Progenitor cell of endocrine pancreas (in vitro differentiated cells): ENCODE measurements at regions not wholly inside any gene's neighbourhood (a gene's known extent, or its start where the extent isn't known, plus 50 kb on each side); places are given as distances from the start of the nearest gene placed in this dataset.

ENCODE experiments used
- DNase-seq: peaks from one replicate; pipeline ENCODE4 v3.0.0; 2021; ENCODE audit warnings: low spot score; ENCODE audit not compliant: unreplicated experiment
- H3K27ac Mint-ChIP-seq: 2 replicates; pipeline ENCODE4 v1.8.0; 2021; ENCODE audit warnings: mild to moderate bottlenecking, moderate library complexity, mixed read lengths
- H3K27me3 Mint-ChIP-seq: 2 replicates; pipeline ENCODE4 v1.8.0; 2021; ENCODE audit warnings: mixed read lengths
- H3K36me3 Mint-ChIP-seq: 2 replicates; pipeline ENCODE4 v1.8.0; 2022; ENCODE audit warnings: mixed read lengths; ENCODE audit not compliant: insufficient read depth
- H3K4me1 Mint-ChIP-seq: 2 replicates; pipeline ENCODE4 v1.8.0; 2021; ENCODE audit warnings: low read depth, mixed read lengths
- H3K4me3 Mint-ChIP-seq: 2 replicates; pipeline ENCODE4 v1.8.0; 2021; ENCODE audit warnings: low read depth, mild to moderate bottlenecking, moderate library complexity, mixed read lengths
- H3K9me3 Mint-ChIP-seq: 2 replicates; pipeline ENCODE4 v1.8.0; 2021; ENCODE audit warnings: low read depth, mixed read lengths
- CTCF ChIP-seq: fragments of 200-600 bp; sonication (generic); IDR thresholded peaks from one replicate; pipeline ENCODE4 v1.5.0; 2021; ENCODE audit warnings: antibody characterized with exemption, mild to moderate bottlenecking; ENCODE audit not compliant: unreplicated experiment

GRCh38 chr5:130488252-130488651 is 584.0 kb downstream of the CHSY3 start:
- TF ChIP-seq CTCF = no peak
- Mint-ChIP-seq H3K36me3 (no peaks in the 10 kb centered on the region), H3K4me1 (peaks cover 3% of the 10 kb centered on the region)

GRCh38 chr5:130479045-130479804 is 575.0 kb downstream of the CHSY3 start:
- no peaks in the 10 kb centered on the region for H3K4me1 Mint-ChIP-seq
- TF ChIP-seq CTCF = no peak
- no peak overlapping the region for H3K27ac Mint-ChIP-seq
- no peak overlapping the region for H3K4me3 Mint-ChIP-seq
- no peaks in the 10 kb centered on the region for H3K27me3 Mint-ChIP-seq
- peaks cover 2% of the 10 kb centered on the region for H3K36me3 Mint-ChIP-seq
- H3K9me3 Mint-ChIP-seq = peaks cover 23% of the 10 kb centered on the region
- no peak for DNase-seq

More at GRCh38 chr5:130488252-130488651, 584.0 kb downstream of the CHSY3 start:
- H3K4me3 Mint-ChIP-seq = no peak overlapping the region
- peaks cover 8% of the 10 kb centered on the region for H3K9me3 Mint-ChIP-seq
- no peaks in the 10 kb centered on the region for H3K27me3 Mint-ChIP-seq
- no peak overlapping the region for H3K27ac Mint-ChIP-seq
- no peak for DNase-seq

- peaks cover 49% of the 10 kb centered on the region for H3K9me3 Mint-ChIP-seq
- H3K4me1 Mint-ChIP-seq = no peaks in the 10 kb centered on the region
- no peaks in the 10 kb centered on the region for H3K27me3 Mint-ChIP-seq
- no peak for DNase-seq
- peaks cover 4% of the 10 kb centered on the region for H3K36me3 Mint-ChIP-seq
- no peak for TF ChIP-seq CTCF
- no peak overlapping the region for H3K4me3 Mint-ChIP-seq
- no peak overlapping the region for H3K27ac Mint-ChIP-seq
Observed at GRCh38 chr5:130476325-130476724, 572.1 kb downstream of the CHSY3 start.

GRCh38 chr5:130462516-130462915 is 558.3 kb downstream of the CHSY3 start:
- Mint-ChIP-seq H3K27me3 (no peaks in the 10 kb centered on the region), H3K9me3 (peaks cover 9% of the 10 kb centered on the region), H3K27ac (no peak overlapping the region), H3K4me3 (no peak overlapping the region), H3K36me3 (peaks cover 2% of the 10 kb centered on the region), H3K4me1 (peaks cover 6% of the 10 kb centered on the region)
- no peak for DNase-seq
- no peak for TF ChIP-seq CTCF

GRCh38 chr5:130455175-130455574 is 550.9 kb downstream of the CHSY3 start:
- no peak for TF ChIP-seq CTCF
- peaks cover 28% of the 10 kb centered on the region for H3K9me3 Mint-ChIP-seq

More at GRCh38 chr5:130455175-130455574, 550.9 kb downstream of the CHSY3 start:
- peaks cover 2% of the 10 kb centered on the region for H3K4me1 Mint-ChIP-seq
- H3K36me3 Mint-ChIP-seq = peaks cover 5% of the 10 kb centered on the region
- DNase-seq = no peak
- H3K27ac Mint-ChIP-seq = no peak overlapping the region
- no peaks in the 10 kb centered on the region for H3K27me3 Mint-ChIP-seq
- H3K4me3 Mint-ChIP-seq = no peak overlapping the region
